Femur (tissue), 1 donor: ENCODE measurements at regions not wholly inside any gene's neighbourhood (a gene's known extent, or its start where the extent isn't known, plus 50 kb on each side); places are given as distances from the start of the nearest gene placed in this dataset.
"Not testable (repeated sequence)": the region's sequence is repeated elsewhere in the genome, so short reads cannot be mapped to it uniquely, and the experiment has no call there.

Experiments used
- DNase-seq: peaks from one replicate; pipeline ENCODE4 v3.0.0-alpha.2; 2017

- DNase-seq, result no peak
Observed at GRCh38 chr1:199553104-199553503, 474.4 kb upstream of the NR5A2 start.

GRCh38 chr1:199561334-199561733 is 466.2 kb upstream of the NR5A2 start:
- no peak for DNase-seq

- DNase-seq, result peak; percentile 24
Observed at GRCh38 chr1:199573047-199573446, 454.5 kb upstream of the NR5A2 start.

DNA sequence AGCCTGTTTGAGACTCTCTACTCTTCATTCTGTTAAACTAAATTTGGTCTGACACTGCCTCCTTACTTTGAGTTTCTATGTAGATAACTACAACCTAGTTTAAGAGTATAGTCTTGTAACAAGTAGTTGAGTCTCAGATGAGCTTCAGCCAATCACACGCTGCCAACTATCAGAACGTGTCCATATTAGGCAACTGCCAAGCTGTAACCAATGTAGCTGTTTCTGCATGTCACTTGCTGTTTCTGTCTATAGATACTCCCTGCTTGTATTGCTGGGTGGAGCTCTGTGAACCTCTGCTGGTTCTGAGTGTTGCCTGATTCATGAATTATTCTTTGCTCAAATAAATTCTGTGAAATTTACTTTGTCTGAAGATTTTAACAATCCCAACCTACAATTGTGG is 452.6 kb upstream of the NR5A2 start:
- DNase-seq, result no peak

DNA sequence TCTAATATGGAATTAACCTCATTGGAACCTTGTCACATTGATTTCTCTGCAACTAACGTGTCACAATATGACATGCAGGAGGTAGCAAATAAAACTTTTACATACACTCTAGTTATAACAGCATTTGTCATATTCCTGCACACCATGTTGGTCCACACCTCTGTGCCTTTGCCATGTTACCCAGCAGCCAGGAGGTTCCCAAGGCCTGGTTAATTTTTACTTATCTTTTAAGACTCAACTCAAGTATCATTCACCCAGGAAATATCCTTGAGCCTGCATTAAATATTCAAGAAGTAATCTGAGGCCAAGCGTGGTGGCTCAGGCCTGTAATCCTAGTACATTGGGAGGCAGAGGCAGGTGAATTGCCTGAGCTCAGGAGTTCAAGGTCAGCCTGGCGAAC is 447.2 kb upstream of the NR5A2 start:
- no peak for DNase-seq

- no peak for DNase-seq
Observed at GRCh38 chr1:199585392-199585791, 442.1 kb upstream of the NR5A2 start.

DNA sequence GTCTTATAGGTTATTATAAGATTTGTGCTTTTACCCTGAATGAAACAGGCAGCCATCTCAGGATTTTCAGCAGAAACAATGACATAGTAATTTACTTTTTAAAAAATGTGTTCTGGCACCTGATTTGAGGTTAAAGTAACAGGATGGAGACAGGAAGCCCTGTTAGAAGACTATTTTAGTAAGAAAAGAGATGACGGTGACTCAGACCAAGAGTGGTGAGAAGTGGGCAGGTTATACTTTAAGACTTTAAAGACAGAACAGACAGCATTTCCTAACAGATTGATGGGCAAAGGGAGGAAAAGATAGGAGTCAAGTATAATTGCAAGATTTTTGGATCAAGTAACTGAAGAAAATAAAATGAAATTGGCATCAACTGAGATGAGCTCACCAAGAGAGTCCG is 436.8 kb upstream of the NR5A2 start:
- no peak for DNase-seq

DNA sequence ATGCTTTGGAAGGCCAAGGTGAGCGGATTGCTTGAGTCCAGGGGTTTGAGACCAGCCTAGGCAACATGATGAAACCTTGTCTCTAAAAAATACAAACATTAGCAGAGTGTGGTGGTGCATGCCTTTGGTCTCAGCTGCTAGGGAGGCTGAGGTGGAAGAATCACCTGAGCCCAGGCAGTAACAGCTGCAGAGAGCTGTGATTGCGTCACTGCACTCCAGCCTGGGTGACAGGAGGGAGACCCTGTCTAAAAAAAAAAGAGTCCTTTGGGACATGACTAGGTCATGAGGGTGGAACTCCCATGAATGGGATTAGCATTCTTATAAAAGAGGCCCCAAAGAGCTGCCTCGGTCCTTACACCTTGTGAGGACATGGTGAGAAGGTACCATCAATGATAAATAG is 436.0 kb upstream of the NR5A2 start:
- DNase-seq, result no peak

GRCh38 chr1:199593475-199593874 is 434.0 kb upstream of the NR5A2 start:
- DNase-seq, result no peak

- not testable (repeated sequence) for DNase-seq
Observed at GRCh38 chr1:199596448-199596847, 431.1 kb upstream of the NR5A2 start.

GRCh38 chr1:199597152-199597551 is 430.4 kb upstream of the NR5A2 start:
- no peak for DNase-seq

- DNase-seq, result no peak
Observed at GRCh38 chr1:199608414-199608813, 419.1 kb upstream of the NR5A2 start.

- DNase-seq, result no peak
Observed at GRCh38 chr1:199612976-199613774, 414.3 kb upstream of the NR5A2 start.

DNA sequence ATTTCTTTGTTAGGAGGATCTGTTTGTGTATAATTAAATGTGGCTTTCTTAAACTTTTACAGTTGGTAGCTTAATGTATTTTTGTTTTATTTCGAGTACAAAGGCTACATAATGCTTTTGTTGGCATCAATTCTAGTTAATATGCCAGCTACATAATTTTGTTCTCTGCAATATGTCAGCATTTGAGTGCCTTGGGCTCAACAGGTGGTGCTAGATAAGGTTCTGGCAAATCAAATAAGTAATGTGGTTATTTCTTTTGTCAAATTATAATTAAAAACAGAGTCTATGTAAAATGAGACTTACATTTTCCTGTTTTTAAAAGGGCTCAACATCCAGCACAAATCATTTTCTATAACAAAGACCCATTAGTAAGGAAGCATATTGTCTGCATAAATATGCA is 410.6 kb upstream of the NR5A2 start:
- DNase-seq, result no peak

DNA sequence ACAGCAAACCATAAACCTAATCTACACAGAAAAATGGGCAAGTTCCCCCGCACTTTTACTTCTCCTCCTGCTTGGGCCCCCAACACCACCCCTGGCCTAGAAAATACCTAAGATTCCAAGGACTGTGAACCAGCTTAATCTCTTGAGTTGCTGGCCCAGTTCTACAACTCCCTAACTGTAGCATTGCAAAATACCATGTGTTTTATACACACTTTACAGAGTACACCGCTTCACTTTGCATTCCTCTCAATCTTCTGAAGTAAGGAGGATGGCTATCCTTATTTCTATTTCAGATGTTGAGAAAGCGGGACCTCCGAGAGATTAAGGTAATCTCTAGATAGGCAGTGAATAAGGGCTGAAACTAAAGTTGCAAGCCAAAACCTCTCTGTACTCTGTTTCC is 408.3 kb upstream of the NR5A2 start:
- DNase-seq, result no peak

- not testable (repeated sequence) for DNase-seq
Observed at GRCh38 chr1:199626228-199626627, 401.3 kb upstream of the NR5A2 start.

- DNase-seq, result no peak
Observed at GRCh38 chr1:199629624-199630023, 397.9 kb upstream of the NR5A2 start.

- no peak for DNase-seq
Observed at GRCh38 chr1:199639453-199639852, 388.1 kb upstream of the NR5A2 start.

DNA sequence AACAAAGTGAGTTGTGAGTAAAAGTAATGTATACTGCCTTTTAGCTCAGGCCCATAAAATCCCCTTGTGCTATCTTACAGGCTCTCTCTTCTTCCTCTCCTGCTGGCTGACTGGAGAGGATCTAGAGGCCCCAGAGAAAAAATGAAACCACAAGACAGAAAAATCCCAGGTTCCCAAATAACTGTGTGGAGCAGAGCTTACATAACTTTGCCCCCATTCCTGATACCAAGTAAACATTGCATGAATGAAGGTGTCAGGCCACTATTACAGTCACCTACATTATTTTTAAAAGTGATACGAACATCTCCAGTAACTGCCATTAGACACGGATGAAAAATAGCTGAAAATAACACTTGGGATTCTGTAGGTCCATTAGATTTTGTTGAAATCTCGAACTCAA is 386.0 kb upstream of the NR5A2 start:
- no peak for DNase-seq

GRCh38 chr1:199644912-199645311 is 382.6 kb upstream of the NR5A2 start:
- no peak for DNase-seq

- peak; percentile 20 for DNase-seq
Observed at GRCh38 chr1:199646761-199647160, 380.7 kb upstream of the NR5A2 start.

DNA sequence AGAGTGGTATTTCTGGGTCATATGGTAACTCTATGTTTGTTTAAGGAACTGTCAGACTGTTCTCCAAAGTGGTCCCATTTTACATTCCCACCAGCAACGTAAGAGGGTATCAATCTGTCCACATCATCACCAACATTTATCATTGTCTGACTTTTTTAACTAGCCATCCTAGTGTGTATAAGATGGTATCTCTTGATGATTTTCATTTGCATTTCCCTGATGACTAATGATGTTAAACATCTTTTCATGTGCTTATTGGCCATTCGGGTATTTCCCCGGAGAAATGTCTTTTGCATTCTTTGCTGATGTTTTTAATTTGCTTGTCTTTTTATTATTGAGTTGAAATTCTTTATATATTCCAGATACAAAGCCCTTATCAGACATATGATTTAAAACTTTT is 370.1 kb upstream of the NR5A2 start:
- DNase-seq, result no peak

- DNase-seq, result no peak
Observed at GRCh38 chr1:199660071-199660470, 367.4 kb upstream of the NR5A2 start.

GRCh38 chr1:199665371-199665770 is 362.1 kb upstream of the NR5A2 start:
- DNase-seq, result no peak

DNA sequence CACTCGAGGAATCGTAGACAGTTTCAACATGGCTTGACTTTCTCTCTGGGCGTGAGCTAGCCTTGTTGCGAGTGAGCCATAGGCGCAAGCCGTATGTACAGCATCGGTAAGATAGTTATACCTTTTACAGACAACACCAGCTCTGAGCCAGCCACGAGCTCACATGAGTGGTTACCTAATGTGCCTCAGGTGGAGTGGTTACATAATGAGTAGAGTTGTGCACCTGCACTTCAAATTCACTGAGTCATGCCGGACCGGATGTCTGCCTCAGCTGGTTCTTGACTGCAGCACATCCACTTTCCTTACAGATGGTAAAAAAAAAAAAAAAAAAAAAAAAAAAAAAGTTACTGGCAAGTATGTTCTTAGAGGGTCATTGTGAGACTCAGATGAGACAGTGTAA is 360.4 kb upstream of the NR5A2 start:
- no peak for DNase-seq
